Esophagus squamous epithelium (tissue), 5 donors: ENCODE measurements at regions not wholly inside any gene's neighbourhood (a gene's known extent, or its start where the extent isn't known, plus 50 kb on each side); places are given as distances from the start of the nearest gene placed in this dataset.
A peak's percentile ranks its signal among the peaks of the same experiment; 100 is the strongest.

ENCODE experiments used
- DNase-seq: peaks from one replicate; lab custom pipeline; 2025; lab: John Stamatoyannopoulos, UW
- H3K27ac ChIP-seq, 4 donors: fragments of 200-600 bp; sonication (generic); one replicate each; pipeline ENCODE4 v1.5.1; 2016 to 2019; ENCODE audit warnings: mild to moderate bottlenecking in 1 of 4
- H3K27me3 ChIP-seq, 4 donors: fragments of 200-600 bp; sonication (generic); 1 replicate in 3 of 4; 2 replicates in 1 of 4; pipeline versions ENCODE4 v1.5.1 to v1.6.0; 2017 to 2021; ENCODE audit warnings: antibody characterized with exemption in 1 of 4
- H3K36me3 ChIP-seq, 3 donors: fragments of 200-600 bp; sonication (generic); one replicate each; pipeline ENCODE4 v1.5.1; 2016 to 2019
- H3K4me1 ChIP-seq, 3 donors: fragments of 200-600 bp; sonication (generic); one replicate each; pipeline ENCODE4 v1.5.1; 2017 to 2019
- H3K4me3 ChIP-seq, 4 donors: fragments of 200-600 bp; sonication (generic); 1 replicate in 3 of 4; 2 replicates in 1 of 4; pipeline ENCODE4 v1.5.1; 2016 to 2019; ENCODE audit warnings: mild to moderate bottlenecking in 2 of 4, moderate library complexity in 1 of 4
- H3K9me3 ChIP-seq, 3 donors: fragments of 200-600 bp; sonication (generic); one replicate each; pipeline ENCODE4 v1.5.1; 2016 to 2019
- POLR2A ChIP-seq, 4 donors: fragments of 450-650 bp; IDR thresholded peaks; one replicate each; pipeline ENCODE4 v1.6.1; 2017; ENCODE audit warnings: antibody characterized with exemption in 4 of 4, mild to moderate bottlenecking in 4 of 4, moderate library complexity in 3 of 4
- WGBS, 2 donors: methylation state at CpG; one replicate each; pipeline ENCODE4 v1.1.5; 2018; 5-methylcytosine and 5-hydroxymethylcytosine counted together
- intact Hi-C: fragments of 100-400 bp; cut with DNase I; formaldehyde crosslinking; loops from one replicate; pipeline ENCODE4 v1.15.0; 2022
- TF ChIP-seq, protein P1 (sequence below), 6 experiments: fragments of 450-650 bp in 4 of 6; fragments of 200-600 bp in 2 of 6; sonication (generic) in 2 of 6; IDR thresholded peaks; one replicate each; pipeline ENCODE4 v1.5.1; 2016 to 2019; ENCODE audit warnings: antibody characterized with exemption in 6 of 6, mild to moderate bottlenecking in 4 of 6, moderate library complexity in 4 of 6
- donor health status: DM: yes; HTN: yes; CAD: no.

DNA sequence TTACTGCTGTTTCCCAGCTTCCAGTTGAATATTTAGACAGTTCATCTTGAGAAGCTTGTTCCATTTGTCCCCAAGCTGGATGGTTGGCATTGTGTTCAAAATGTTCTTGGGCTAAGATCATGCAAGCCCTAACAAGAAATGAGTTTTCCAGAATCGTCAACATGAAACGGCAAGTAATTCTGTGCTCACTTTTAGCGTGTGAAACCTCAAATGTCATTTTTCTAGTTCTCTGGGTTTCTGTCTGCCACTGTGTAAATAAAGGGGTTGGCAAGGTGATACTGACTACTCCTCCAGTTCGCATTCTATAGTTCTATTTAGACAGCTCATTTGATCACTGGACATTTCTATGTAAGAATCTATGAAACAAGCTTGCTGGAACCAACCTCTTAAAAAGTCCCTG is 194.0 kb downstream of the AHR start:
- intact Hi-C loops, result no loop called here
- Histone ChIP-seq H3K4me3 (no peak overlapping the region), H3K36me3 (no peaks in the 10 kb centered on the region), H3K27me3 (no peaks in the 10 kb centered on the region), H3K4me1 (peaks cover 3 to 68% (median 11%) of the 10 kb centered on the region in 3 donors), H3K9me3 (no peaks in the 10 kb centered on the region), H3K27ac (peak overlapping the region in 3 of 4 donors; percentile 7 to 73 (median 56))
- WGBS, 2 donors, result 27 to 34% methylated on average over 4 of the region's 4 CpGs
- DNase-seq, result no peak
- TF ChIP-seq POLR2A (IDR thresholded peaks at IDR 0.05), result no peak
- TF ChIP-seq, protein P1, sequence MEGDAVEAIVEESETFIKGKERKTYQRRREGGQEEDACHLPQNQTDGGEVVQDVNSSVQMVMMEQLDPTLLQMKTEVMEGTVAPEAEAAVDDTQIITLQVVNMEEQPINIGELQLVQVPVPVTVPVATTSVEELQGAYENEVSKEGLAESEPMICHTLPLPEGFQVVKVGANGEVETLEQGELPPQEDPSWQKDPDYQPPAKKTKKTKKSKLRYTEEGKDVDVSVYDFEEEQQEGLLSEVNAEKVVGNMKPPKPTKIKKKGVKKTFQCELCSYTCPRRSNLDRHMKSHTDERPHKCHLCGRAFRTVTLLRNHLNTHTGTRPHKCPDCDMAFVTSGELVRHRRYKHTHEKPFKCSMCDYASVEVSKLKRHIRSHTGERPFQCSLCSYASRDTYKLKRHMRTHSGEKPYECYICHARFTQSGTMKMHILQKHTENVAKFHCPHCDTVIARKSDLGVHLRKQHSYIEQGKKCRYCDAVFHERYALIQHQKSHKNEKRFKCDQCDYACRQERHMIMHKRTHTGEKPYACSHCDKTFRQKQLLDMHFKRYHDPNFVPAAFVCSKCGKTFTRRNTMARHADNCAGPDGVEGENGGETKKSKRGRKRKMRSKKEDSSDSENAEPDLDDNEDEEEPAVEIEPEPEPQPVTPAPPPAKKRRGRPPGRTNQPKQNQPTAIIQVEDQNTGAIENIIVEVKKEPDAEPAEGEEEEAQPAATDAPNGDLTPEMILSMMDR (IDR thresholded peaks at IDR 0.05), result no peak

DNA sequence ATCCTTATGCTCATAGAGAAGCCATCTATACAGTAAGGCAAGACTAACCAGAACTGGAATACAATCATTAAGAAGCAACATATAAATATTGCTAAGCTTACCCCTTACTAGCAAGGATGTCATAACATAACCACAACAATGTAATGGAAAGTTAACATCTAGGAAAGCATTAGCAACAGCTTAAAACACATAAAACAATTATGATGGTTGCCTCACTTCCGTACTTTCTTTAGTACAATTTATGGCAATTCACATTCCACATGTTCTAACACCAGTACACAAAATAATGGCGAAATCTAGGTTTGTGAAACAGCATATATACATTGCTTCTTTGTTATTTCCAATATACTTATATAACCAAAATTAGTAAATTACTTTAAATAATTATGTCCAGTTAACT is 195.0 kb downstream of the AHR start:
- H3K27ac ChIP-seq, result no peak overlapping the region
- no peaks in the 10 kb centered on the region for H3K36me3 ChIP-seq
- no peak overlapping the region for H3K4me3 ChIP-seq
- DNase-seq, result no peak
- 76 to 81% methylated on average over 2 of the region's 2 CpGs for WGBS, 2 donors
- no peak for TF ChIP-seq POLR2A (IDR thresholded peaks at IDR 0.05)
- TF ChIP-seq, protein P1 (IDR thresholded peaks at IDR 0.05), result no peak
- peaks cover 10 to 77% (median 11%) of the 10 kb centered on the region in 3 donors for H3K4me1 ChIP-seq
- H3K27me3 ChIP-seq, result no peaks in the 10 kb centered on the region
- H3K9me3 ChIP-seq, result no peaks in the 10 kb centered on the region
- intact Hi-C loops, result no loop called here

DNA sequence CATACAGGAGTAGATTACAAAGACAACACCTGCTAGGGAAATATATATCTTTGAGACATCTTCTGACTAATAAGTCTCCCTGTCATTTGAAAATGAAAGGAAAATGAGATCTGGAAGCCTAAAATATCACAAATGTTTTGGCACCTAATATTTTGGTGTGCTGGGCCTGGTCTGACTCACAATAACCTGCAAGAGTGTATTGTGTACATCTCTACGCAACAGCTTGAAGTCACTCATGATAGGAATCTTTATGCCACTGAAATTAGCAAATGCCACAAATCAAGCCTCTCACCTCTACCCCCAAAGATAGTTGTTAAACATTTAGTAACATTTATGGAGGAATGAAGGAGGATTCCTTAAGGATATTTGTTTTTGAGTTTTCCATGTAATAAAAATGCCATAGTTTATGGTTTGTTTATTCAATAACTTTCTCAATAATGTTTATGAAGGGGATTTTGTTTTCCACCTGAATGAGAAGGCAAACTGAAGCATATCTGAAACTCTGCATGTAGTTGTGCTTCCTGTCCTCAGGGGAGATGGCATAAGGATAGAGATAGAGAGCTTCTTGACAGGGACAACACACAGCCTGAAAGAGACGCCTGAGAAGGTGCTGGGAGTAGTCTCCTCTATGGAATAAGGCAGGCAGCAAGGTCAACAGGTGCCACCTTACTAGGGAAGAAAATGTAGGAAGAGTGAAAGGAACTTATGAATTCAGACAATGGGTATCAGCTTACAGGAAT is 197.4 kb downstream of the AHR start:
- Histone ChIP-seq H3K36me3 (no peaks in the 10 kb centered on the region), H3K4me1 (peaks cover 6 to 60% (median 10%) of the 10 kb centered on the region in 3 donors), H3K9me3 (no peaks in the 10 kb centered on the region), H3K4me3 (no peak overlapping the region), H3K27me3 (no peaks in the 10 kb centered on the region), H3K27ac (no peak overlapping the region)
- intact Hi-C loops, result no loop called here
- no peak for DNase-seq
- no peak for TF ChIP-seq POLR2A (IDR thresholded peaks at IDR 0.05)
- TF ChIP-seq, protein P1 (IDR thresholded peaks at IDR 0.05), result no peak
- 74 to 77% methylated on average over 2 of the region's 2 CpGs for WGBS, 2 donors

DNA sequence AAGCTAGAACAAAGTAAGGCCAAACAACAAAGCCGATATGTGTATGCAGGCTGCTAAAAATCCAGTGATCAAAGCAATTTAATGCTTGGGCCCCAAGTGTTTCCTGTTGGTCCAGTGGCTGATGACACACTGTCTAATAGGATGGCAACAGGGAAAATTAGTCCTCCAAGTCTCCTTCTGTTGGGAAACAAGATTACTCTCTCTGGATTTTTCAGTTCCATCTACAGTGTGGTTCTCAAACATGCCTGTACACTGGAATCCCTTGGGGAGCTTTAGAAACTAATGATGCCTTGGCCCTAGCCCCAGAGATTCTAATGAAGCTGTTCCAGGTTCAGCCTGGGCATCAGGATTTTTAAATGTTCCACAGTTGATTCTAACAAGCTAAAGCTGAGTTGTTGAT is 198.7 kb downstream of the AHR start:
- no peak overlapping the region for H3K4me3 ChIP-seq
- H3K36me3 ChIP-seq, result no peaks in the 10 kb centered on the region

More for the DNA sequence above, 198.7 kb downstream of the AHR start:
- TF ChIP-seq, protein P1 (IDR thresholded peaks at IDR 0.05), result no peak
- no peak for TF ChIP-seq POLR2A (IDR thresholded peaks at IDR 0.05)
- no peaks in the 10 kb centered on the region for H3K27me3 ChIP-seq
- intact Hi-C loops, result no loop called here
- H3K9me3 ChIP-seq, result no peaks in the 10 kb centered on the region
- H3K27ac ChIP-seq, result peak overlapping the region in 1 of 4 donors; percentile 17
- 71 to 83% methylated on average over 1 of the region's 1 CpG for WGBS, 2 donors
- H3K4me1 ChIP-seq, result peaks cover 6 to 52% (median 10%) of the 10 kb centered on the region in 3 donors
- DNase-seq, result no peak
